Endothelial cell (in vitro differentiated cells): ENCODE measurements at regions not wholly inside any gene's neighbourhood (a gene's known extent, or its start where the extent isn't known, plus 50 kb on each side); places are given as distances from the start of the nearest gene placed in this dataset.
A peak's percentile ranks its signal among the peaks of the same experiment; 100 is the strongest.

Source experiments
- DNase-seq: peaks from one replicate; pipeline ENCODE4 v3.0.0; 2021; ENCODE audit warnings: low spot score
- H3K27ac Mint-ChIP-seq: one replicate; pipeline ENCODE4 v1.8.0; 2021; ENCODE audit warnings: mixed read lengths, inconsistent platforms; ENCODE audit not compliant: unreplicated experiment
- H3K27me3 Mint-ChIP-seq: one replicate; pipeline ENCODE4 v1.8.0; 2021; ENCODE audit warnings: mild to moderate bottlenecking, moderate library complexity, mixed read lengths, inconsistent platforms; ENCODE audit not compliant: unreplicated experiment
- H3K36me3 Mint-ChIP-seq: one replicate; pipeline ENCODE4 v1.8.0; 2021; ENCODE audit warnings: mild to moderate bottlenecking, low read depth, mixed read lengths, inconsistent platforms; ENCODE audit not compliant: unreplicated experiment
- H3K4me1 Mint-ChIP-seq: one replicate; pipeline ENCODE4 v1.8.0; 2021; ENCODE audit warnings: mild to moderate bottlenecking, mixed read lengths, inconsistent platforms; ENCODE audit not compliant: unreplicated experiment
- H3K4me3 Mint-ChIP-seq: one replicate; pipeline ENCODE4 v1.8.0; 2021; ENCODE audit warnings: mild to moderate bottlenecking, mixed read lengths, inconsistent platforms; ENCODE audit not compliant: unreplicated experiment
- H3K9me3 Mint-ChIP-seq: one replicate; pipeline ENCODE4 v1.8.0; 2021; ENCODE audit warnings: mixed read lengths, inconsistent platforms; ENCODE audit not compliant: unreplicated experiment
- TF ChIP-seq, protein P1 (sequence below): fragments of 200-600 bp; sonication (generic); IDR thresholded peaks from one replicate; pipeline ENCODE4 v1.5.0; 2021; ENCODE audit warnings: antibody characterized with exemption; ENCODE audit not compliant: unreplicated experiment

DNA sequence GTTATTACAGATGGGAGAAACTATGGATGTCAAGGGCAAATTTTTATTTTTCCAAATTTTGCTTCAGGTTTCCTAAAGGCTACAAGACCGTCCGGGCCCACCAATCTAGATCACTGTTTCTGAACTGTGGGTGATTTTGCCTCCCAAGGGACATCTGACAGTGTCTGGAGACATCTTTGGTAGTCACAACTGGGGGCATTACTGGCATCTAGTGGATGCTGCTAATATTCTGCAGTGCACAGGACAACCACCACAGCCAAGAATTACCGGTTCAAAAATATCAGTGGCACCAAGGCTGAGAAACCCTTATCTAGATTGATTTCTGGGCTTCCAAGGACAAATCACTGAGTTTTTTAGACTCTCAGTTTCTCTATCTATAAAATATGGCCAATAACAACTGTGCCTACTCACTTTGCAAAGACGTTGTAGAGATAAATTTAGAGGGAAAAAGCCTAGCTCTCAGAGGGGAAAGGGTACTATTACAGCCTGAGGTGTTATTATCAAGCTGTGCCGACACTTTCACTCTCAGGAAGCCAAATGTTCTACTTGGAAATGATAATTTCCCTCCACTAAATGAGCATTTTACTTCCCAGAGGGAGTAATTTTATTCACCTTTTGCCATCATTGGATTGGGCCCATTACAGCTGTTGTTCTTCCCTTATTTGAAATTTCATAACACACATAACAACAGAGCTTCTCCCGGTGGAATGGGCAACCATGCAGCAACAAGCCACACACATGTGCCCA lies 442.1 kb downstream of the CENPC start:
- Mint-ChIP-seq H3K27ac (no peak overlapping the region), H3K4me3 (no peak overlapping the region), H3K36me3 (no peaks in the 10 kb centered on the region), H3K27me3 (no peaks in the 10 kb centered on the region), H3K9me3 (no peaks in the 10 kb centered on the region), H3K4me1 (no peaks in the 10 kb centered on the region)
- no peak for DNase-seq
- TF ChIP-seq, protein P1, sequence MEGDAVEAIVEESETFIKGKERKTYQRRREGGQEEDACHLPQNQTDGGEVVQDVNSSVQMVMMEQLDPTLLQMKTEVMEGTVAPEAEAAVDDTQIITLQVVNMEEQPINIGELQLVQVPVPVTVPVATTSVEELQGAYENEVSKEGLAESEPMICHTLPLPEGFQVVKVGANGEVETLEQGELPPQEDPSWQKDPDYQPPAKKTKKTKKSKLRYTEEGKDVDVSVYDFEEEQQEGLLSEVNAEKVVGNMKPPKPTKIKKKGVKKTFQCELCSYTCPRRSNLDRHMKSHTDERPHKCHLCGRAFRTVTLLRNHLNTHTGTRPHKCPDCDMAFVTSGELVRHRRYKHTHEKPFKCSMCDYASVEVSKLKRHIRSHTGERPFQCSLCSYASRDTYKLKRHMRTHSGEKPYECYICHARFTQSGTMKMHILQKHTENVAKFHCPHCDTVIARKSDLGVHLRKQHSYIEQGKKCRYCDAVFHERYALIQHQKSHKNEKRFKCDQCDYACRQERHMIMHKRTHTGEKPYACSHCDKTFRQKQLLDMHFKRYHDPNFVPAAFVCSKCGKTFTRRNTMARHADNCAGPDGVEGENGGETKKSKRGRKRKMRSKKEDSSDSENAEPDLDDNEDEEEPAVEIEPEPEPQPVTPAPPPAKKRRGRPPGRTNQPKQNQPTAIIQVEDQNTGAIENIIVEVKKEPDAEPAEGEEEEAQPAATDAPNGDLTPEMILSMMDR, result no peak

DNA sequence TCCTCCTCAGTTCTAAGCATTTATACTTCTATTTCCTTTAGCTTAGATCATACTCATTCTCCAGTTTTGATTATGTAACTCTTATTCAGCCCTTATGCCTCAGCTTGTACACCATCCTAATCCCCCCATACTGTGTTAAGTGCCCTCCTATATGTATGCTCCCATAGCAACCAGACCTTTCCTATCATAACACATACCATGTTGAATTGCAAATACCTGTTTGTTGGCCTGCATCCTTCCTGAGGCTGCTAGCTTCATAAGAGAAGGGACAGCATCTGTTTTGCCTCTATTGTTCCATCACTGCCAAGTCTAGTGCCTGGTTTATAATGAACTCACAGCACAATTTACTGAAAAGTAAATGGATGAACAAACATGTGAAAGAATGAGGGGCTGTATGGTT lies 443.7 kb downstream of the CENPC start:
- no peak overlapping the region for H3K4me3 Mint-ChIP-seq
- H3K4me1 Mint-ChIP-seq, result no peaks in the 10 kb centered on the region
- DNase-seq, result no peak
- H3K27ac Mint-ChIP-seq, result no peak overlapping the region
- H3K36me3 Mint-ChIP-seq, result no peaks in the 10 kb centered on the region
- no peaks in the 10 kb centered on the region for H3K9me3 Mint-ChIP-seq
- TF ChIP-seq, protein P1, result no peak
- no peaks in the 10 kb centered on the region for H3K27me3 Mint-ChIP-seq

DNA sequence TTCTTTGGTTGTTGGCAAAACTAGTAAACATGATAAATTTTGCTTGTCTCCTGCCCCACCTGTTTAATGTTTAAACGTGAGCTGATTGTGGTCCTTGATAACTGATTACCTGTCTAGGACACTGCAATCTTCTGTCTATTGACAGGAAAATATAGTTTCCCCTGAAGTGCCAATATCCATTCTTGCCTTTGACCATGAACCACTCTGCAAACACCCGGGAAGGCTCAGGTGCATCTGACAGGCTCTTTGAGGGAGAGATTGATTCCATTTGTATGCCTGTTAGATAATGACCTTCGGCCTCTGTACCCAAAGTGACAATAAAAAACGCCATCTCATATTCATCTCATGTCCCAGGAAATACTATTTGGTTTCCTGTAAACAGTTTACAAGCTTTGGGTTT lies 453.0 kb downstream of the CENPC start:
- Mint-ChIP-seq H3K4me3 (no peak overlapping the region), H3K9me3 (no peaks in the 10 kb centered on the region), H3K27ac (no peak overlapping the region), H3K36me3 (no peaks in the 10 kb centered on the region), H3K27me3 (no peaks in the 10 kb centered on the region), H3K4me1 (no peaks in the 10 kb centered on the region)
- TF ChIP-seq, protein P1, result no peak
- DNase-seq, result no peak

DNA sequence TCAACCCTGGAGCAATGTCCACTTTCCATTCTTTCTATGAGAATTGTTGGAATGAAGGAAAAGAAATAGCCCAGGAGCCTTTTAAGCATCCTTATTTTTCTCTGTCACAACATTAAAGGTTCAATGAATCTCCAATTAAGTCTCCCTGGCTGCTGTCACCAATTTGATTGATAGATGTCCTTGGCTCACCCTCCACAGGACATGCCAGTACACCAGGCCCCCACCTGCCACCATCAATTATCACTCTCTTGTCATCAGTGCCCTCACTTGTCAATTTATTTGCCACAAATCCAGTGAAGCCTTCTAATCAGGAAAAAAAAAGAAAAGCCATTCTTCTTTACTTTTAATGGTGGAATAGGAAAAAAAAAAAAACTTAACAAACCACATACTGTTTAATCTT lies 453.6 kb downstream of the CENPC start:
- H3K4me3 Mint-ChIP-seq, result no peak overlapping the region
- H3K36me3 Mint-ChIP-seq, result no peaks in the 10 kb centered on the region
- H3K27ac Mint-ChIP-seq, result no peak overlapping the region
- no peaks in the 10 kb centered on the region for H3K27me3 Mint-ChIP-seq
- H3K9me3 Mint-ChIP-seq, result no peaks in the 10 kb centered on the region
- DNase-seq, result no peak
- TF ChIP-seq, protein P1, result no peak
- no peaks in the 10 kb centered on the region for H3K4me1 Mint-ChIP-seq

DNA sequence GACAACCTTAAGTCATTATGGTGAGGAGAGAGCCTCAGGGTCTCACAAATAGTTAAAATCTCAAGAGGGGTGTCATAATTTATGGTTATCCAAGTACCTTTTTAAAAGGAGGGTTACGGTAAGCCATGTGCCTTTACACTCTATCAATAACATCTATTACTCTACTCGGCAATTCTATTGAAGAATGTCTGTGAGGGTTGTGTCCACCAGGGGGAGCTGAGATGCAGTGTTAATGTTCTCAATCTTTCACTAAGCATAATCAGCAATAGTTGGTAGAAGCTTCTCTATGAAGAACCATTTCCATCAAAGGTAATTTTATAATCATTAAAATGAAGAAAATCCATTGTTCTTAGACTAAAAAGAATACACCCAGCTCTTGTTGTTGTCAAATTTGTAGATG lies 457.4 kb downstream of the CENPC start:
- peak; percentile 55 for DNase-seq
- H3K4me3 Mint-ChIP-seq, result no peak overlapping the region
- no peaks in the 10 kb centered on the region for H3K4me1 Mint-ChIP-seq
- no peaks in the 10 kb centered on the region for H3K27me3 Mint-ChIP-seq
- H3K27ac Mint-ChIP-seq, result no peak overlapping the region
- TF ChIP-seq, protein P1, result peak; percentile 78
- H3K36me3 Mint-ChIP-seq, result no peaks in the 10 kb centered on the region
- H3K9me3 Mint-ChIP-seq, result no peaks in the 10 kb centered on the region
